GM23338 (cell line): ENCODE measurements at regions not wholly inside any gene's neighbourhood (a gene's known extent, or its start where the extent isn't known, plus 50 kb on each side); places are given as distances from the start of the nearest gene placed in this dataset.

ENCODE experiments used
- ATAC-seq: fragments of 200-7000 bp; cut with Tn5 transposase; 3 replicates; pipeline ENCODE4 v1.9.1; 2020
- DNase-seq: peaks from one replicate; pipeline ENCODE4 v3.0.0-alpha.2; 2015; ENCODE audit warnings: low spot score
- H2AFZ ChIP-seq: fragments of 200-600 bp; sonication (generic); 2 replicates; pipeline ENCODE4 v1.8.0; 2016; ENCODE audit warnings: antibody characterized with exemption, mild to moderate bottlenecking, moderate library complexity
- H3F3A ChIP-seq: fragments of 200-600 bp; sonication (generic); replicated peaks from 2 replicates; pipeline ENCODE4 v1.8.0; 2017; ENCODE audit warnings: antibody characterized with exemption, mixed run types, low read depth
- H3K27ac ChIP-seq: fragments of 200-600 bp; sonication (generic); 2 replicates; pipeline ENCODE4 v1.6.1; 2016; ENCODE audit warnings: low read depth
- H3K27me3 ChIP-seq: fragments of 200-600 bp; sonication (generic); 2 replicates; pipeline ENCODE4 v1.8.0; 2016; ENCODE audit warnings: mild to moderate bottlenecking, mixed run types, moderate library complexity; ENCODE audit not compliant: insufficient read depth
- H3K36me3 ChIP-seq: fragments of 200-600 bp; sonication (generic); 2 replicates; pipeline ENCODE4 v1.8.0; 2016; ENCODE audit warnings: mild to moderate bottlenecking; ENCODE audit not compliant: insufficient read depth
- H3K4me1 ChIP-seq: fragments of 200-600 bp; sonication (generic); 2 replicates; pipeline ENCODE4 v1.8.0; 2016; ENCODE audit warnings: mild to moderate bottlenecking, moderate library complexity; ENCODE audit not compliant: insufficient read depth
- H3K4me2 ChIP-seq: fragments of 200-600 bp; sonication (generic); 2 replicates; pipeline ENCODE4 v1.7.1; 2017; ENCODE audit warnings: mixed run types
- H3K4me3 ChIP-seq: fragments of 200-600 bp; sonication (generic); 2 replicates; pipeline ENCODE4 v1.6.1; 2016; ENCODE audit warnings: mixed run types
- H3K79me2 ChIP-seq: fragments of 200-600 bp; sonication (generic); replicated peaks from 2 replicates; pipeline ENCODE4 v1.8.0; 2017; ENCODE audit warnings: mild to moderate bottlenecking; ENCODE audit not compliant: insufficient read depth
- H3K9me2 ChIP-seq: fragments of 200-600 bp; sonication (generic); 2 replicates; pipeline ENCODE4 v1.8.0; 2017; ENCODE audit not compliant: insufficient read depth
- H4K20me1 ChIP-seq: fragments of 200-600 bp; sonication (generic); replicated peaks from 2 replicates; pipeline ENCODE4 v1.8.0; 2017; ENCODE audit warnings: mild to moderate bottlenecking; ENCODE audit not compliant: insufficient read depth
- H3K27ac Mint-ChIP-seq: 2 replicates; pipeline ENCODE4 v1.8.0; 2020; ENCODE audit warnings: inconsistent platforms, mild to moderate bottlenecking, moderate library complexity, mixed read lengths
- H3K27me3 Mint-ChIP-seq: 3 replicates; pipeline ENCODE4 v1.8.0; 2022; ENCODE audit warnings: low read depth, mild to moderate bottlenecking, moderate library complexity, mixed read lengths, inconsistent platforms; ENCODE audit not compliant: insufficient read depth, poor library complexity
- H3K36me3 Mint-ChIP-seq: 3 replicates; pipeline ENCODE4 v1.8.0; 2021; ENCODE audit warnings: low read depth, mild to moderate bottlenecking, inconsistent platforms, moderate library complexity, mixed read lengths
- H3K4me1 Mint-ChIP-seq: 3 replicates; pipeline ENCODE4 v1.8.0; 2020; ENCODE audit warnings: mild to moderate bottlenecking, inconsistent platforms, mixed read lengths
- H3K4me3 Mint-ChIP-seq: 3 replicates; pipeline ENCODE4 v1.8.0; 2021; ENCODE audit warnings: moderate library complexity, mild to moderate bottlenecking, inconsistent platforms, mixed read lengths
- H3K9me3 Mint-ChIP-seq: 3 replicates; pipeline ENCODE4 v1.8.0; 2020; ENCODE audit warnings: moderate library complexity, mild to moderate bottlenecking, inconsistent platforms, mixed read lengths
- EZH2 ChIP-seq: fragments of 200-600 bp; sonication (generic); IDR thresholded peaks from one replicate; pipeline ENCODE4 v1.8.0; 2017; ENCODE audit warnings: antibody characterized with exemption, mild to moderate bottlenecking, low read depth; ENCODE audit not compliant: unreplicated experiment
- EZH2phosphoT487 ChIP-seq: fragments of 200-600 bp; sonication (generic); IDR thresholded peaks from one replicate; pipeline ENCODE4 v1.8.1; 2018; ENCODE audit warnings: antibody characterized with exemption; ENCODE audit not compliant: unreplicated experiment
- JUNB ChIP-seq: IDR thresholded peaks from one replicate; pipeline ENCODE4 v1.6.1; 2016; ENCODE audit warnings: antibody characterized with exemption; ENCODE audit not compliant: unreplicated experiment
- NANOG ChIP-seq: IDR thresholded peaks from 2 replicates; pipeline ENCODE4 v1.6.1; 2016; ENCODE audit warnings: antibody characterized with exemption, borderline replicate concordance
- POLR2AphosphoS5 ChIP-seq: IDR thresholded peaks from 2 replicates; pipeline ENCODE4 v1.6.1; 2016; ENCODE audit warnings: antibody characterized with exemption, low read depth
- STAT1 ChIP-seq: IDR thresholded peaks from one replicate; pipeline ENCODE4 v1.6.1; 2016; ENCODE audit warnings: antibody characterized with exemption; ENCODE audit not compliant: unreplicated experiment
- ZNF114 ChIP-seq: fragments of 250-450 bp; sonication (Bioruptor Pico); IDR thresholded peaks from 2 replicates; pipeline ENCODE4 v1.5.0; 2020; ENCODE audit warnings: mild to moderate bottlenecking, moderate library complexity
- ZNF331 ChIP-seq: fragments of 250-450 bp; sonication (Bioruptor Pico); IDR thresholded peaks from 2 replicates; pipeline ENCODE4 v1.5.0; 2020; ENCODE audit warnings: low read depth, mild to moderate bottlenecking, moderate library complexity
- TF ChIP-seq, protein P1 (sequence below), 2 experiments: fragments of 200-600 bp in 1 of 2; sonication (generic) in 1 of 2; conservative IDR thresholded peaks; 2 replicates each; pipeline versions ENCODE4 v1.5.1 to v1.6.1; 2016 to 2017; ENCODE audit warnings: antibody characterized with exemption in 2 of 2, low read depth in 2 of 2, mild to moderate bottlenecking in 2 of 2, moderate library complexity in 1 of 2
- TF ChIP-seq, protein P2 (sequence below): IDR thresholded peaks from 2 replicates; pipeline ENCODE4 v1.6.1; 2016; ENCODE audit warnings: antibody characterized with exemption

DNA sequence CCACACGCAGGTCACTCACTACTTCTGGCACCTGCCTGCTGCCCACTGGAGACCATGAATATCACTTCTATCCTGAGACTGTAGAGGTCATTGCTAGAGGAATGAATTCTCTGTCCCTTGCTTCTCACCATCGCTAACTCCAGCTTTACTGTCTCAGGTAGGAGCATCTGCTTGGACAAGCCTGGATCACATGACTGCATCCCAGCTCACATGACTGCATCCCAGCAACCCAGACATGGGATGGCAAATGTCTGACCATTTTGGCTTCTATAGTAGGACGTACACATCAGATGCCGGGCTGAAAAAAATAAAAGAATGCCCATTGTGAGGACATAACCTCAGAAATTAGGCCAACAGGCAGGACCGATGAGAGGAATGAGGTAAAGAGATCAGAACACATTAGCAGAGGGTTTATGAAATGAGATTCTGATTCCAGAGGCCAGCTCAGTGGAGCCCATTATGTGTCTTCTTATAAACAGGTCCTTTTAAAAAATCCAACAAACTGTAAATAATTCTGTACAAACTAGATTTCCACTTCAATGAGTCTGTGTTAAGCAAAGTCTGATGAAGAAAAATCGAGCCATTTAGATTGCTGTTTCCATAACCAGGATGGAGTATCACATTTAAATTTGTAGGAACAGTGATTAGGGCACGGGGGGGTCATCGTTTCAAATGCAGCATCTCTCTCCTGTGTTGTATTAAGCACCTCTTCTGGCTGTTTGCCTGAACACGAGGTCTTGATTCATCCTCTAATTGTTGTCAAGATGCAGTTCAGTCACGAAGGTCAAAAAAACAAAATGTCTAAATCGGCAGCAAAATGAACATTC is 126.7 kb downstream of the MTHFS start:
- H3K79me2 ChIP-seq, result no peaks in the 10 kb centered on the region
- H3K36me3 Mint-ChIP-seq, result no peaks in the 10 kb centered on the region
- no peak for ATAC-seq

DNA sequence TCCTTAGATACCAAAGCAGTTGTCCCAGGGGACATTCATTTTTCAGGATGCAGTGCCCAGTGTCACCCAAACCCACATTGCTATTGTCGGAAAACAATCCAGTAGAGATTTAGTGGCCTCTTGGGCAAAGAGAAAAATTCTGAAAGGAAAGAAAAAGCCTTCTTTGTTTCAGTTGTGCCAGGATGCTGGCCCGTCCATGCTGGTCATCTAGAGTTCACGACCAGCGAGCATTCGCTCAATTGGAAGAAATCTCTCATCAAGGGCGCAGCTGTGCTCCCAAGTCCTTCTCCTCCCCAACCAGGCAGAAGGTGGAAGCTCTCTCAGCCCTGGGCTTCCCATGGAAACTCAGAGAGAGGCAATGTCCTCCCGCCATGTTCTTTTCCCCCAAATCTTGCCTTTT is 123.7 kb downstream of the MTHFS start:
- Mint-ChIP-seq H3K4me1 (peaks cover 4% of the 10 kb centered on the region; the same call in 1 of the 3 replicates), H3K9me3 (no peaks in the 10 kb centered on the region), H3K27me3 (peaks cover 2% of the 10 kb centered on the region), H3K27ac (no peak overlapping the region), H3K4me3 (no peak overlapping the region), H3K36me3 (no peaks in the 10 kb centered on the region)
- no peak overlapping the region for H3K27ac ChIP-seq
- no peaks in the 10 kb centered on the region for H3K79me2 ChIP-seq
- H3K36me3 ChIP-seq, result no peaks in the 10 kb centered on the region
- H2AFZ ChIP-seq, result no peak overlapping the region
- no peaks in the 10 kb centered on the region for H4K20me1 ChIP-seq
- no peaks in the 10 kb centered on the region for H3F3A ChIP-seq
- no peaks in the 10 kb centered on the region for H3K4me1 ChIP-seq
- DNase-seq, result no peak
- no peak overlapping the region for H3K4me3 ChIP-seq
- ATAC-seq, result no peak
- H3K4me2 ChIP-seq, result no peak overlapping the region
- no peaks in the 10 kb centered on the region for H3K9me2 ChIP-seq
- H3K27me3 ChIP-seq, result no peaks in the 10 kb centered on the region
- TF ChIP-seq STAT1, result no peak
- no peak for TF ChIP-seq EZH2phosphoT487
- TF ChIP-seq, protein P1, sequence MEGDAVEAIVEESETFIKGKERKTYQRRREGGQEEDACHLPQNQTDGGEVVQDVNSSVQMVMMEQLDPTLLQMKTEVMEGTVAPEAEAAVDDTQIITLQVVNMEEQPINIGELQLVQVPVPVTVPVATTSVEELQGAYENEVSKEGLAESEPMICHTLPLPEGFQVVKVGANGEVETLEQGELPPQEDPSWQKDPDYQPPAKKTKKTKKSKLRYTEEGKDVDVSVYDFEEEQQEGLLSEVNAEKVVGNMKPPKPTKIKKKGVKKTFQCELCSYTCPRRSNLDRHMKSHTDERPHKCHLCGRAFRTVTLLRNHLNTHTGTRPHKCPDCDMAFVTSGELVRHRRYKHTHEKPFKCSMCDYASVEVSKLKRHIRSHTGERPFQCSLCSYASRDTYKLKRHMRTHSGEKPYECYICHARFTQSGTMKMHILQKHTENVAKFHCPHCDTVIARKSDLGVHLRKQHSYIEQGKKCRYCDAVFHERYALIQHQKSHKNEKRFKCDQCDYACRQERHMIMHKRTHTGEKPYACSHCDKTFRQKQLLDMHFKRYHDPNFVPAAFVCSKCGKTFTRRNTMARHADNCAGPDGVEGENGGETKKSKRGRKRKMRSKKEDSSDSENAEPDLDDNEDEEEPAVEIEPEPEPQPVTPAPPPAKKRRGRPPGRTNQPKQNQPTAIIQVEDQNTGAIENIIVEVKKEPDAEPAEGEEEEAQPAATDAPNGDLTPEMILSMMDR (conservative IDR thresholded peaks at IDR 0.05; ENCODE audit: low read depth in 2 of 2), result no peak
- no peak for TF ChIP-seq NANOG
- TF ChIP-seq ZNF114 (CRISPR knock-in tag), result no peak
- TF ChIP-seq JUNB, result no peak
- TF ChIP-seq POLR2AphosphoS5, result no peak
- TF ChIP-seq, protein P2, sequence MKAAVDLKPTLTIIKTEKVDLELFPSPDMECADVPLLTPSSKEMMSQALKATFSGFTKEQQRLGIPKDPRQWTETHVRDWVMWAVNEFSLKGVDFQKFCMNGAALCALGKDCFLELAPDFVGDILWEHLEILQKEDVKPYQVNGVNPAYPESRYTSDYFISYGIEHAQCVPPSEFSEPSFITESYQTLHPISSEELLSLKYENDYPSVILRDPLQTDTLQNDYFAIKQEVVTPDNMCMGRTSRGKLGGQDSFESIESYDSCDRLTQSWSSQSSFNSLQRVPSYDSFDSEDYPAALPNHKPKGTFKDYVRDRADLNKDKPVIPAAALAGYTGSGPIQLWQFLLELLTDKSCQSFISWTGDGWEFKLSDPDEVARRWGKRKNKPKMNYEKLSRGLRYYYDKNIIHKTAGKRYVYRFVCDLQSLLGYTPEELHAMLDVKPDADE, result no peak
- TF ChIP-seq EZH2, result no peak

More for the DNA sequence above, 126.7 kb downstream of the MTHFS start:
- no peak overlapping the region for H3K27ac ChIP-seq
- no peaks in the 10 kb centered on the region for H3K4me1 ChIP-seq
- no peaks in the 10 kb centered on the region for H4K20me1 ChIP-seq
- no peak overlapping the region for H2AFZ ChIP-seq
- H3K4me2 ChIP-seq, result no peak overlapping the region
- Mint-ChIP-seq H3K27me3 (peaks cover 3% of the 10 kb centered on the region), H3K27ac (no peak overlapping the region), H3K4me1 (peaks cover 4% of the 10 kb centered on the region; the same call in 1 of the 3 replicates), H3K4me3 (no peak overlapping the region), H3K9me3 (no peaks in the 10 kb centered on the region; the same call in 1 of the 3 replicates)
- TF ChIP-seq, protein P1 (conservative IDR thresholded peaks at IDR 0.05; ENCODE audit: low read depth in 2 of 2), result no peak
- TF ChIP-seq STAT1 (no peak), ZNF331 (CRISPR knock-in tag) (no peak), JUNB (no peak), EZH2 (no peak), NANOG (no peak)
- TF ChIP-seq, protein P2, result no peak
- no peak overlapping the region for H3K4me3 ChIP-seq
- DNase-seq, result no peak
- no peaks in the 10 kb centered on the region for H3K36me3 ChIP-seq
- H3F3A ChIP-seq, result no peaks in the 10 kb centered on the region
- H3K9me2 ChIP-seq, result no peaks in the 10 kb centered on the region
- no peaks in the 10 kb centered on the region for H3K27me3 ChIP-seq
